ENCODE measurements at regions not wholly inside any gene's neighbourhood (a gene's known extent, or its start where the extent isn't known, plus 50 kb on each side); places are given as distances from the start of the nearest gene placed in this dataset.

DNA sequence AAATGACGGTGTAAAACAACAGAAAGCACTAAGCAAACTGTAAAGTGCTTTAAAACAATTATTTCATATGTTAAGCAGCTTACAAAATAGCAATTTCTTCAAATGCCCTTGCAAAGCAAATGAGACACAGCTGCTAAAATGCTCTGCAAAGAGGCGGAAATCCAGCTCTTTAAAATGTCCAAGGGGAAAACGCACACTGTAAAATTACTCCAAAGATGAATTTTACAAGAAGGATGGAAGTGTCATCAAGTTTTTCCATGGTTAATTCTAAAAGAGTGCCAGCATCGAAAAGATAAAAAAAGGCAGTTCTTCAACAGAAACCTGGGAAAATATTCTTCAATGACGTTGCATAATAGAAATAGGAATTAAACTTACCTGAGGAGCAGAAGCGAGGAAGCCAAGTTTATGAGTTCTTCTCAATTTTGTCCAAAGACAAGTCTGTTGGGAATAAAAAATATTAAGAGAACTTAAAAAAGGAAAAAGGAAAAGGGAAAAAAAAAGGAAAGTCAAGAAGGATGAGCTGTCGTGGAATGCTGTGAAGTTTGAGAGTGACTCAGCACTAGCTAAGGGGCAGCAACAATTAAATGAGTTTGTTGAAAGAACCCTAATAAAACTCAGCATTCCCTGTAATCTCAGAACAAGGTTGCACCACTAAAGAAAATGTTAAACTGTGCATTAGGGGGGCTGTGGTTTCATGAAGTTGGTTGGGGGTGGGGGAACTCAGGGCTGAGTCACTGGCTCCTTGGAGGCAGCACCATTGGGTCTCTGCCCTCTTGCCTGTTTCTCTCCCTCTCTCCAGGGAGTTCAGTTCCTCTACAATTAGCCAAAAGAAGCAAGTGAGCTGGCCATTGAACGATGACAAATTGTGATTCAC is 64.2 kb upstream of the BLID start:
- DNase-seq (no peak), ATAC-seq (no peak)
- no peak overlapping the region for H3K4me3 Mint-ChIP-seq
- no peaks in the 10 kb centered on the region for H3K9me3 Mint-ChIP-seq
- H3K4me1 Mint-ChIP-seq = no peaks in the 10 kb centered on the region
- no peak overlapping the region for H3K27ac Mint-ChIP-seq
- H3K27me3 Mint-ChIP-seq = peaks cover 13% of the 10 kb centered on the region

- Mint-ChIP-seq H3K27me3 (no peaks in the 10 kb centered on the region), H3K27ac (no peak overlapping the region), H3K4me1 (no peaks in the 10 kb centered on the region), H3K9me3 (no peaks in the 10 kb centered on the region), H3K4me3 (no peak overlapping the region)
- DNase-seq = no peak
- no peak for ATAC-seq
These were observed 62.8 kb upstream of the BLID start for GRCh38 chr11:122178795-122179194.

- no peak overlapping the region for H3K27ac Mint-ChIP-seq
- no peaks in the 10 kb centered on the region for H3K9me3 Mint-ChIP-seq
- H3K27me3 Mint-ChIP-seq = peaks cover 6% of the 10 kb centered on the region
- no peaks in the 10 kb centered on the region for H3K4me1 Mint-ChIP-seq
- no peak for DNase-seq
- no peak for ATAC-seq
- H3K4me3 Mint-ChIP-seq = no peak overlapping the region
These were observed 61.2 kb upstream of the BLID start for GRCh38 chr11:122177238-122177637.

GRCh38 chr11:122176651-122177050 is 60.6 kb upstream of the BLID start:
- peaks cover 8% of the 10 kb centered on the region for H3K27me3 Mint-ChIP-seq
- no peak overlapping the region for H3K4me3 Mint-ChIP-seq
- H3K9me3 Mint-ChIP-seq = no peaks in the 10 kb centered on the region
- no peak for ATAC-seq
- H3K4me1 Mint-ChIP-seq = no peaks in the 10 kb centered on the region
- no peak overlapping the region for H3K27ac Mint-ChIP-seq
- DNase-seq = no peak

DNA sequence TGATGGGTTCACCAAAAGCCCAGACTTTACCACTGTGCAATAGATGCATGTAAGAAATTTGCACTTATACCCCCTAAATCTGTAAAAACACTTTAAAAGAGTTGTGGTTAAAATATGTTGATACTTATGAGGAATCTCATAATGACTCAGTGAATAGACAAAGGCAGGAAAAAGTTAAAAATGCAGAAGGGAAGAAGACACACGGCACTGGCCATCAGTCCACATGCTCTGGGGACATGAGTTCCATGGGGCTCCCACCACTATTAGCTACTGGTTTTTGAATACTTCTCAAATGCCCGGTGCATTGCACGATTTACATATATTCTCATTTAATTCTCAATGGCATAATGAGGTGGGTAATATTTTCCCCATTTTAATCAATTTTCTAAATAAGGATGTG is 59.3 kb upstream of the BLID start:
- peaks cover 8% of the 10 kb centered on the region for H3K27me3 Mint-ChIP-seq
- ATAC-seq (no peak), DNase-seq (no peak)
- no peak overlapping the region for H3K4me3 Mint-ChIP-seq
- H3K9me3 Mint-ChIP-seq = no peaks in the 10 kb centered on the region
- H3K4me1 Mint-ChIP-seq = no peaks in the 10 kb centered on the region
- no peak overlapping the region for H3K27ac Mint-ChIP-seq

GRCh38 chr11:122173587-122173986 is 57.6 kb upstream of the BLID start:
- Mint-ChIP-seq H3K4me1 (no peaks in the 10 kb centered on the region), H3K9me3 (no peaks in the 10 kb centered on the region), H3K4me3 (no peak overlapping the region), H3K27me3 (peaks cover 8% of the 10 kb centered on the region), H3K27ac (no peak overlapping the region)
- ATAC-seq (no peak), DNase-seq (no peak)

- Mint-ChIP-seq H3K9me3 (no peaks in the 10 kb centered on the region), H3K4me1 (no peaks in the 10 kb centered on the region)
These were observed 57.0 kb upstream of the BLID start for GRCh38 chr11:122173074-122173450.

GRCh38 chr11:122172352-122173073 is 56.5 kb upstream of the BLID start:
- ATAC-seq = no peak
- no peak overlapping the region for H3K4me3 Mint-ChIP-seq
- H3K9me3 Mint-ChIP-seq = no peaks in the 10 kb centered on the region
- H3K27ac Mint-ChIP-seq = no peak overlapping the region
- H3K4me1 Mint-ChIP-seq = no peaks in the 10 kb centered on the region
- DNase-seq = no peak
- H3K27me3 Mint-ChIP-seq = peaks cover 8% of the 10 kb centered on the region

More at GRCh38 chr11:122173074-122173450, 57.0 kb upstream of the BLID start:
- Mint-ChIP-seq H3K27ac (no peak overlapping the region), H3K27me3 (peaks cover 8% of the 10 kb centered on the region), H3K4me3 (no peak overlapping the region)
- DNase-seq (no peak), ATAC-seq (no peak)

GRCh38 chr11:122170815-122171475 is 54.9 kb upstream of the BLID start:
- Mint-ChIP-seq H3K9me3 (no peaks in the 10 kb centered on the region), H3K27ac (no peak overlapping the region)
- DNase-seq = no peak

GRCh38 chr11:122168218-122168617 is 52.2 kb upstream of the BLID start:
- Mint-ChIP-seq H3K27ac (no peak overlapping the region), H3K4me1 (no peaks in the 10 kb centered on the region), H3K4me3 (no peak overlapping the region), H3K9me3 (no peaks in the 10 kb centered on the region), H3K27me3 (peaks cover 8% of the 10 kb centered on the region)
- DNase-seq (no peak), ATAC-seq (no peak)

More at GRCh38 chr11:122170815-122171475, 54.9 kb upstream of the BLID start:
- Mint-ChIP-seq H3K4me3 (no peak overlapping the region), H3K4me1 (no peaks in the 10 kb centered on the region), H3K27me3 (peaks cover 8% of the 10 kb centered on the region)
- ATAC-seq = no peak

DNA sequence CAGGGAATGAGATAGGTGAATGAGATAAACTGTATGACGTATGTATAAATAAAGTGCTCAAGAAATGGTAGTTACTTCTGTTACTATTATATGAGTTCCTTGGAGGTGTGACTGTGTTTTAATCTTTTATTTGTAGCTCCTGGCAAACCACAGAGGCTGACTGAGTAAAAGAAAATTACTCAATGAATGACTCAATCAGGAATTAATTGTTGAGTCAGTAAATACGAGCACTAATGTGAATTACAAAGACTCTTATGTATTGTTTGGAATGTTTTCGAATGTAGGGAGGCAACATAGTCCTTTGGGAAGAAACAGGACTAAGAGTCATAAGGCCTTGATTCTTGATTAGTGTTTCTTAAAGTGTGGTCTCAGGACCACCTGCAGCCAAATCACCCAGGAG is 51.1 kb upstream of the BLID start:
- Mint-ChIP-seq H3K4me3 (no peak overlapping the region), H3K27ac (no peak overlapping the region), H3K27me3 (peaks cover under 1% of the 10 kb centered on the region), H3K9me3 (no peaks in the 10 kb centered on the region), H3K4me1 (no peaks in the 10 kb centered on the region)
- DNase-seq (no peak), ATAC-seq (no peak)

GRCh38 chr11:122165607-122166371 is 49.8 kb upstream of the BLID start:
- no peaks in the 10 kb centered on the region for H3K4me1 Mint-ChIP-seq
- H3K4me3 Mint-ChIP-seq = no peak overlapping the region
- ATAC-seq (no peak), DNase-seq (no peak)
- H3K27me3 Mint-ChIP-seq = no peaks in the 10 kb centered on the region
- no peak overlapping the region for H3K27ac Mint-ChIP-seq
- H3K9me3 Mint-ChIP-seq = no peaks in the 10 kb centered on the region

All from stimulated activated naive CD8-positive, alpha-beta T cell treated with anti-CD3 and anti-CD28 coated beads, Interleukin-15, amount 100 ng/mL, for 72 hours (primary cell).